HepG2 (cell line): ENCODE measurements at regions not wholly inside any gene's neighbourhood (a gene's known extent, or its start where the extent isn't known, plus 50 kb on each side); places are given as distances from the start of the nearest gene placed in this dataset.

Source experiments
- ATAC-seq: fragments of 200-7000 bp; cut with Tn5 transposase; 3 replicates; pipeline ENCODE4 v1.9.1; 2020; ENCODE audit warnings: mild to moderate bottlenecking, moderate library complexity
- BruUV-seq: library from RNA; stranded (reverse); fragments of 400-500 nt; replicated peaks from 2 replicates; lab custom pipeline; 2021; lab: Mats Ljungman, UMichigan
- CTCF ChIA-PET: fragments of 300-600 bp; formaldehyde crosslinking; extraction: SDS; loops from one replicate; lab custom pipeline; 2021; ENCODE audit warnings: low total read pairs, inconsistent platforms, low intra/inter-chr PET ratio; lab: Yijun Ruan, JAX
- POLR2A ChIA-PET: fragments of 350-600 bp; sonication (Branson Sonifier 250); formaldehyde crosslinking; loops from one replicate; lab custom pipeline; 2020; ENCODE audit warnings: antibody characterized with exemption, inconsistent platforms; lab: Yijun Ruan, JAX
- DNase-seq: peaks from one replicate; pipeline ENCODE4 v3.0.0-alpha.2; 2015; ENCODE audit warnings: low spot score
- FAIRE-seq: peaks from 3 replicates; lab custom pipeline; 2011; peaks lifted over from hg19 to GRCh38; lab: Jason Lieb, UNC
- H2AFZ ChIP-seq: one replicate; pipeline ENCODE4 v1.6.1; 2011; ENCODE audit warnings: low read length, inconsistent platforms
- H3K27ac ChIP-seq: fragments of 300-600 bp; 3 replicates; pipeline ENCODE4 v1.8.0; 2011; ENCODE audit warnings: mixed run types, mild to moderate bottlenecking, mixed read lengths, low read length, inconsistent platforms; ENCODE audit not compliant: insufficient read depth; ENCODE audit errors: extremely low read length
- H3K27me3 ChIP-seq, 2 experiments: fragments of 200-600 bp in 1 of 2; 2 replicates in 1 of 2; 3 replicates in 1 of 2; pipeline versions ENCODE4 v1.6.0 to v1.8.0; 2011; ENCODE audit warnings: low read length in 2 of 2, mild to moderate bottlenecking in 2 of 2, moderate library complexity in 2 of 2, inconsistent platforms in 1 of 2; ENCODE audit not compliant: insufficient read depth in 2 of 2, control insufficient read depth in 1 of 2
- H3K36me3 ChIP-seq, 2 experiments: fragments of 200-600 bp in 1 of 2; replicated peaks in 1 of 2; 2 replicates in 1 of 2; 3 replicates in 1 of 2; pipeline versions ENCODE4 v1.5.1 to v1.8.0; 2011; ENCODE audit warnings: low read length in 2 of 2, inconsistent platforms in 1 of 2; ENCODE audit not compliant: insufficient read depth in 2 of 2, control insufficient read depth in 1 of 2
- H3K4me1 ChIP-seq: 2 replicates; pipeline ENCODE4 v1.5.1; 2012; ENCODE audit warnings: low read length, inconsistent platforms; ENCODE audit not compliant: insufficient read depth
- H3K4me2 ChIP-seq: 2 replicates; pipeline ENCODE4 v1.6.0; 2011; ENCODE audit warnings: low read depth, low read length, inconsistent platforms
- H3K4me3 ChIP-seq, 3 experiments: fragments of 200-600 bp in 1 of 3; sonication (generic), shearing (Covaris generic) in 1 of 3; replicated peaks in 1 of 3; 2 replicates each; pipeline ENCODE4 v1.5.1; 2011 to 2016; ENCODE audit warnings: low read length in 3 of 3, inconsistent platforms in 2 of 3, low read depth in 2 of 3, mild to moderate bottlenecking in 2 of 3, control low read depth in 1 of 3, mixed read lengths in 1 of 3; ENCODE audit not compliant: insufficient read depth in 1 of 3
- H3K79me2 ChIP-seq: one replicate; pipeline ENCODE4 v1.6.1; 2011; ENCODE audit warnings: low read length, inconsistent platforms; ENCODE audit not compliant: insufficient read depth
- H3K9ac ChIP-seq: 2 replicates; pipeline ENCODE4 v1.6.0; 2011; ENCODE audit warnings: mild to moderate bottlenecking, low read depth, low read length, inconsistent platforms; ENCODE audit not compliant: insufficient read depth
- H3K9me3 ChIP-seq: 2 replicates; pipeline ENCODE4 v1.5.1; 2012; ENCODE audit warnings: mild to moderate bottlenecking, low read length
- H4K20me1 ChIP-seq: 2 replicates; pipeline ENCODE4 v1.6.0; 2011; ENCODE audit warnings: inconsistent platforms, mild to moderate bottlenecking, low read length, moderate library complexity; ENCODE audit not compliant: insufficient read depth
- BRF2 ChIP-seq: sonication (generic); formaldehyde crosslinking; IDR thresholded peaks from 2 replicates; pipeline ENCODE4 v1.8.1; 2022; ENCODE audit warnings: mild to moderate bottlenecking, missing genetic modification reagents
- IRF2 ChIP-seq: IDR thresholded peaks from 2 replicates; pipeline ENCODE4 v1.6.1; 2018; ENCODE audit warnings: missing genetic modification reagents, missing compliant biosample characterization
- MAFF ChIP-seq: IDR thresholded peaks from 2 replicates; pipeline ENCODE4 v1.6.1; 2011; ENCODE audit warnings: low read depth, low read length, improper control_type of control experiment
- ZNF644 ChIP-seq: IDR thresholded peaks from 2 replicates; pipeline ENCODE4 v1.6.1; 2016; ENCODE audit warnings: low read depth
- ZSCAN22 ChIP-seq: sonication (generic); formaldehyde crosslinking; IDR thresholded peaks from 2 replicates; pipeline ENCODE4 v1.4.0; 2020; ENCODE audit warnings: mild to moderate bottlenecking, missing genetic modification reagents
- WGBS: methylation state at CpG from one replicate; pipeline ENCODE4 v1.1.6; 2017; ENCODE audit warnings: low lambda C conversion rate; 5-methylcytosine and 5-hydroxymethylcytosine counted together
- in situ Hi-C: cut with HindIII; loops from 2 replicates; pipeline ENCODE4 v1.10.0; 2017; ENCODE audit warnings: low pct_unique_long_range_greater_than_20kb; ENCODE audit not compliant: extremely low pct_ligation_motif_present
- intact Hi-C: fragments of 100-400 bp; cut with micrococcal nuclease; formaldehyde crosslinking; loops from one replicate; pipeline ENCODE4 v1.10.0; 2022; ENCODE audit not compliant: unreplicated experiment
- TF ChIP-seq, protein P1 (sequence below): IDR thresholded peaks from 2 replicates; pipeline ENCODE4 v1.6.1; 2012; ENCODE audit warnings: low read length, improper control_type of control experiment
- TF ChIP-seq, protein P2 (sequence below): sonication (generic); formaldehyde crosslinking; IDR thresholded peaks from 2 replicates; pipeline ENCODE4 v1.4.0; 2020; ENCODE audit warnings: missing genetic modification reagents, mild to moderate bottlenecking, borderline replicate concordance

DNA sequence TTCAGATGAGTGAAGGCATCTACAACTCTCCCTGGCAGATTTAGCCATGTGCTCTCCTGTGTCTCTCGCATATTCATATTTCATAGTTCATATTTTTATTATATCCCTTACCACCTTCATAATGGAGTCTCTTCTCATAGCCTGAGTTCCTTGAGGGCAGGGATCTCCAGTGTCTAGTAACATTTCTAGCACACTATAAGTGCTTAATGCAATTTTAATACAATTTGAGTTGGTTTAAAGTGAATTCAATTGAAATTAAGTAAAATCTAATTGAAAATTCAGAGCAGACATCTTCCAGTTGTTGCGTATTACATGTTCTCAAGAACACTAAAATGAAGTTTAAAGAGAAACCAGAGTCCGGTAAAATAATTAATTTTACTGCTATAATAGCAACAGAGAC is 163.6 kb upstream of the GNAI1 start:
- no peak overlapping the region for H2AFZ ChIP-seq
- no peak for ATAC-seq
- FAIRE-seq, result no peak
- CTCF ChIA-PET, result no interaction called here
- in situ Hi-C loops (no loop called here), intact Hi-C loops (no loop called here)
- H4K20me1 ChIP-seq, result no peaks in the 10 kb centered on the region
- no peak overlapping the region for H3K9ac ChIP-seq
- H3K27ac ChIP-seq, result no peak overlapping the region
- no peak for DNase-seq
- no peaks in the 10 kb centered on the region for H3K27me3 ChIP-seq
- H3K36me3 ChIP-seq, result no peaks in the 10 kb centered on the region
- POLR2A ChIA-PET, result no interaction called here
- TF ChIP-seq BRF2 (CRISPR knock-in tag) (no peak), ZSCAN22 (CRISPR knock-in tag) (no peak)
- TF ChIP-seq, protein P1, sequence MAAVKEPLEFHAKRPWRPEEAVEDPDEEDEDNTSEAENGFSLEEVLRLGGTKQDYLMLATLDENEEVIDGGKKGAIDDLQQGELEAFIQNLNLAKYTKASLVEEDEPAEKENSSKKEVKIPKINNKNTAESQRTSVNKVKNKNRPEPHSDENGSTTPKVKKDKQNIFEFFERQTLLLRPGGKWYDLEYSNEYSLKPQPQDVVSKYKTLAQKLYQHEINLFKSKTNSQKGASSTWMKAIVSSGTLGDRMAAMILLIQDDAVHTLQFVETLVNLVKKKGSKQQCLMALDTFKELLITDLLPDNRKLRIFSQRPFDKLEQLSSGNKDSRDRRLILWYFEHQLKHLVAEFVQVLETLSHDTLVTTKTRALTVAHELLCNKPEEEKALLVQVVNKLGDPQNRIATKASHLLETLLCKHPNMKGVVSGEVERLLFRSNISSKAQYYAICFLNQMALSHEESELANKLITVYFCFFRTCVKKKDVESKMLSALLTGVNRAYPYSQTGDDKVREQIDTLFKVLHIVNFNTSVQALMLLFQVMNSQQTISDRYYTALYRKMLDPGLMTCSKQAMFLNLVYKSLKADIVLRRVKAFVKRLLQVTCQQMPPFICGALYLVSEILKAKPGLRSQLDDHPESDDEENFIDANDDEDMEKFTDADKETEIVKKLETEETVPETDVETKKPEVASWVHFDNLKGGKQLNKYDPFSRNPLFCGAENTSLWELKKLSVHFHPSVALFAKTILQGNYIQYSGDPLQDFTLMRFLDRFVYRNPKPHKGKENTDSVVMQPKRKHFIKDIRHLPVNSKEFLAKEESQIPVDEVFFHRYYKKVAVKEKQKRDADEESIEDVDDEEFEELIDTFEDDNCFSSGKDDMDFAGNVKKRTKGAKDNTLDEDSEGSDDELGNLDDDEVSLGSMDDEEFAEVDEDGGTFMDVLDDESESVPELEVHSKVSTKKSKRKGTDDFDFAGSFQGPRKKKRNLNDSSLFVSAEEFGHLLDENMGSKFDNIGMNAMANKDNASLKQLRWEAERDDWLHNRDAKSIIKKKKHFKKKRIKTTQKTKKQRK, result no peak
- TF ChIP-seq, all 625 proteins: peak for 0
- Histone ChIP-seq H3K4me3 (no peak overlapping the region), H3K4me2 (no peak overlapping the region), H3K4me1 (no peaks in the 10 kb centered on the region), H3K79me2 (no peaks in the 10 kb centered on the region), H3K9me3 (no peaks in the 10 kb centered on the region)
- BruUV-seq, result no TSS peak
- 8% methylated on average over 3 of the region's 3 CpGs for WGBS

DNA sequence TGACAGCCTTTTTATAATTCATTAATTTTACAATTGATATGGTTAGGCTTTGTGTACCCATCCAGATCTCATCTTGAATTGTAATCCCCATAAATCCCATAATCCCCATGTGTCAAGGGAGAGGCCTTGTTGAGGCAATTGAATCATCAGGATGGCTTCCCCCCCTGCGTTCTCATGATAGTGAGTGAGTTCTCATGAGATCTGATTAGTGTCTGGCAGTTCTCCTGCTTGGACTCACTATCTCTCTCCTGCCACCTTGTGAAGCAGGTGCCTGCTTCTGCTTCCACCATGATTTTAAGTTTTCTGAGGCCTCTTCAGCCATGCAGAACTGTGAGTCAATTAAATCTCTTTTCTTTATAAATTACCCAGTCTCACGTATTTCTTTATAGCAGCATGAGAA is 165.7 kb upstream of the GNAI1 start:
- in situ Hi-C loops, result no loop called here
- no peak for FAIRE-seq
- CTCF ChIA-PET, result no interaction called here

More for the DNA sequence above, 165.7 kb upstream of the GNAI1 start:
- Histone ChIP-seq H3K79me2 (no peaks in the 10 kb centered on the region), H4K20me1 (no peaks in the 10 kb centered on the region), H3K4me3 (no peak overlapping the region), H3K9me3 (no peaks in the 10 kb centered on the region), H3K36me3 (no peaks in the 10 kb centered on the region), H3K9ac (no peak overlapping the region), H2AFZ (no peak overlapping the region), H3K4me2 (no peak overlapping the region), H3K27me3 (no peaks in the 10 kb centered on the region), H3K27ac (no peak overlapping the region), H3K4me1 (no peaks in the 10 kb centered on the region)
- intact Hi-C loops, result no loop called here
- no TSS peak for BruUV-seq
- 0% methylated on average over 2 of the region's 2 CpGs for WGBS
- DNase-seq (no peak), ATAC-seq (no peak)
- TF ChIP-seq, protein P2, sequence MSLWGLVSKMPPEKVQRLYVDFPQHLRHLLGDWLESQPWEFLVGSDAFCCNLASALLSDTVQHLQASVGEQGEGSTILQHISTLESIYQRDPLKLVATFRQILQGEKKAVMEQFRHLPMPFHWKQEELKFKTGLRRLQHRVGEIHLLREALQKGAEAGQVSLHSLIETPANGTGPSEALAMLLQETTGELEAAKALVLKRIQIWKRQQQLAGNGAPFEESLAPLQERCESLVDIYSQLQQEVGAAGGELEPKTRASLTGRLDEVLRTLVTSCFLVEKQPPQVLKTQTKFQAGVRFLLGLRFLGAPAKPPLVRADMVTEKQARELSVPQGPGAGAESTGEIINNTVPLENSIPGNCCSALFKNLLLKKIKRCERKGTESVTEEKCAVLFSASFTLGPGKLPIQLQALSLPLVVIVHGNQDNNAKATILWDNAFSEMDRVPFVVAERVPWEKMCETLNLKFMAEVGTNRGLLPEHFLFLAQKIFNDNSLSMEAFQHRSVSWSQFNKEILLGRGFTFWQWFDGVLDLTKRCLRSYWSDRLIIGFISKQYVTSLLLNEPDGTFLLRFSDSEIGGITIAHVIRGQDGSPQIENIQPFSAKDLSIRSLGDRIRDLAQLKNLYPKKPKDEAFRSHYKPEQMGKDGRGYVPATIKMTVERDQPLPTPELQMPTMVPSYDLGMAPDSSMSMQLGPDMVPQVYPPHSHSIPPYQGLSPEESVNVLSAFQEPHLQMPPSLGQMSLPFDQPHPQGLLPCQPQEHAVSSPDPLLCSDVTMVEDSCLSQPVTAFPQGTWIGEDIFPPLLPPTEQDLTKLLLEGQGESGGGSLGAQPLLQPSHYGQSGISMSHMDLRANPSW (CRISPR knock-in tag), result no peak
- no peak for TF ChIP-seq ZNF644 (CRISPR knock-in tag)
- TF ChIP-seq IRF2, result no peak
- TF ChIP-seq MAFF, result no peak
- POLR2A ChIA-PET, result no interaction called here
